DOHH2 (cell line): ENCODE measurements at regions not wholly inside any gene's neighbourhood (a gene's known extent, or its start where the extent isn't known, plus 50 kb on each side); places are given as distances from the start of the nearest gene placed in this dataset.

ENCODE experiments used
- EZH2phosphoT487 ChIP-seq: fragments of 200-600 bp; sonication (generic); IDR thresholded peaks from 2 replicates; pipeline ENCODE4 v1.6.1; 2017; ENCODE audit warnings: borderline replicate concordance, mild to moderate bottlenecking, antibody characterized with exemption, low read length, moderate library complexity, mixed read lengths
- TF ChIP-seq, protein P1 (sequence below): fragments of 200-600 bp; sonication (generic); IDR thresholded peaks from one replicate; pipeline ENCODE4 v1.5.1; 2014; ENCODE audit warnings: antibody characterized with exemption, mild to moderate bottlenecking, low read depth, low read length; ENCODE audit not compliant: poor library complexity, severe bottlenecking

DNA sequence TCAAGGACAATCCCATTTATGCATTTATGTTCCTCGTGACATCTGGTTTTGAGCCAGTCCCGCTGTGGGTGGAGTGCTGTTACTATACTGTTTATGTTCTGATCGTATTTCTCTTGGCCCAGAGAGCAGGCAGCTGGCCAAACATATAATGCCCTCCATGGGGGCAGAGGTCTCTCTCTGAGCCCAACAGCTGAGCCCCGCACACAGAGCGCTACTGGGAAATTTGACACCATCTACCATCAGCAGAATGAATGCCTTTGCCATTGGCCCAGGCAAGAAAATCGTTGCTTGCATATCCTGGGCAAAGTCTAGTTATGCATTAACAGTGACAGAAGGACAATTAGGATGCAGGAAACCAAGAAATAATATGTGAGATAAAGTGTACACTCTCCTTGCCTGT, 126.8 kb upstream of the CACNA1A start:
- TF ChIP-seq, protein P1, sequence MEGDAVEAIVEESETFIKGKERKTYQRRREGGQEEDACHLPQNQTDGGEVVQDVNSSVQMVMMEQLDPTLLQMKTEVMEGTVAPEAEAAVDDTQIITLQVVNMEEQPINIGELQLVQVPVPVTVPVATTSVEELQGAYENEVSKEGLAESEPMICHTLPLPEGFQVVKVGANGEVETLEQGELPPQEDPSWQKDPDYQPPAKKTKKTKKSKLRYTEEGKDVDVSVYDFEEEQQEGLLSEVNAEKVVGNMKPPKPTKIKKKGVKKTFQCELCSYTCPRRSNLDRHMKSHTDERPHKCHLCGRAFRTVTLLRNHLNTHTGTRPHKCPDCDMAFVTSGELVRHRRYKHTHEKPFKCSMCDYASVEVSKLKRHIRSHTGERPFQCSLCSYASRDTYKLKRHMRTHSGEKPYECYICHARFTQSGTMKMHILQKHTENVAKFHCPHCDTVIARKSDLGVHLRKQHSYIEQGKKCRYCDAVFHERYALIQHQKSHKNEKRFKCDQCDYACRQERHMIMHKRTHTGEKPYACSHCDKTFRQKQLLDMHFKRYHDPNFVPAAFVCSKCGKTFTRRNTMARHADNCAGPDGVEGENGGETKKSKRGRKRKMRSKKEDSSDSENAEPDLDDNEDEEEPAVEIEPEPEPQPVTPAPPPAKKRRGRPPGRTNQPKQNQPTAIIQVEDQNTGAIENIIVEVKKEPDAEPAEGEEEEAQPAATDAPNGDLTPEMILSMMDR, result no peak
- no peak for TF ChIP-seq EZH2phosphoT487
